WTC11 (cell line): ENCODE measurements at regions not wholly inside any gene's neighbourhood (a gene's known extent, or its start where the extent isn't known, plus 50 kb on each side); places are given as distances from the start of the nearest gene placed in this dataset.
"Not testable (repeated sequence)": the region's sequence is repeated elsewhere in the genome, so short reads cannot be mapped to it uniquely, and the experiment has no call there.

Source experiments
- ATAC-seq: fragments of 200-7000 bp; cut with Tn5 transposase; 2 replicates; pipeline ENCODE4 v1.10.0; 2021; ENCODE audit warnings: mild to moderate bottlenecking, moderate library complexity
- CTCF ChIA-PET: fragments of 300-600 bp; sonication (Branson Sonifier 250); formaldehyde crosslinking; loops from one replicate; lab custom pipeline; 2021; ENCODE audit warnings: antibody characterized with exemption; lab: Charles Lee
- POLR2A ChIA-PET: fragments of 350-600 bp; sonication (Branson Sonifier 250); formaldehyde crosslinking; loops from one replicate; lab custom pipeline; 2021; ENCODE audit warnings: antibody characterized with exemption; lab: Charles Lee
- DNase-seq: peaks from one replicate; pipeline ENCODE4 v3.0.0; 2021; ENCODE audit warnings: low spot score
- H3K27ac Mint-ChIP-seq: 2 replicates; pipeline ENCODE4 v1.8.0; 2021; ENCODE audit warnings: mixed read lengths
- H3K27me3 Mint-ChIP-seq: 2 replicates; pipeline ENCODE4 v1.8.0; 2021; ENCODE audit warnings: low read depth, mild to moderate bottlenecking, moderate library complexity, mixed read lengths
- H3K36me3 Mint-ChIP-seq: 2 replicates; pipeline ENCODE4 v1.8.0; 2021; ENCODE audit warnings: mixed read lengths
- H3K4me1 Mint-ChIP-seq: 2 replicates; pipeline ENCODE4 v1.8.0; 2022; ENCODE audit warnings: mixed read lengths
- H3K4me3 Mint-ChIP-seq: 2 replicates; pipeline ENCODE4 v1.8.0; 2021; ENCODE audit warnings: mild to moderate bottlenecking, moderate library complexity, mixed read lengths
- H3K9me3 Mint-ChIP-seq: 2 replicates; pipeline ENCODE4 v1.8.0; 2021; ENCODE audit warnings: mixed read lengths
- ATF3 ChIP-seq: sonication (generic); formaldehyde crosslinking; conservative IDR thresholded peaks from 2 replicates; pipeline ENCODE4 v1.8.1; 2022; ENCODE audit warnings: mild to moderate bottlenecking, missing genetic modification reagents
- E2F1 ChIP-seq: sonication (generic); formaldehyde crosslinking; IDR thresholded peaks from 2 replicates; pipeline ENCODE4 v1.8.0; 2022; ENCODE audit warnings: mild to moderate bottlenecking, missing genetic modification reagents
- GABPB1 ChIP-seq: sonication (generic); formaldehyde crosslinking; IDR thresholded peaks from 2 replicates; pipeline ENCODE4 v1.8.1; 2023; ENCODE audit warnings: mild to moderate bottlenecking, missing genetic modification reagents
- GRHL2 ChIP-seq: fragments of 250-450 bp; sonication (Bioruptor Pico); IDR thresholded peaks from 2 replicates; pipeline ENCODE4 v1.8.0; 2022; ENCODE audit warnings: mild to moderate bottlenecking, moderate library complexity; ENCODE audit not compliant: insufficient replicate concordance, severe bottlenecking
- IRF1 ChIP-seq: sonication (generic); formaldehyde crosslinking; IDR thresholded peaks from 2 replicates; pipeline ENCODE4 v1.8.0; 2023; ENCODE audit warnings: missing genetic modification reagents
- MLX ChIP-seq: sonication (generic); formaldehyde crosslinking; IDR thresholded peaks from 2 replicates; pipeline ENCODE4 v1.8.1; 2023; ENCODE audit warnings: mild to moderate bottlenecking, missing genetic modification reagents, moderate library complexity
- NR3C1 ChIP-seq: sonication (generic); formaldehyde crosslinking; conservative IDR thresholded peaks from 2 replicates; pipeline ENCODE4 v1.8.1; 2023; ENCODE audit warnings: low read depth, mild to moderate bottlenecking, missing genetic modification reagents
- PRDM15 ChIP-seq: sonication (generic); formaldehyde crosslinking; IDR thresholded peaks from 2 replicates; pipeline ENCODE4 v1.8.0; 2022; ENCODE audit warnings: missing genetic modification reagents

GRCh38 chr2:72078773-72079172, 68.9 kb downstream of the CYP26B1 start:
- ATAC-seq (no peak), DNase-seq (no peak)
- Mint-ChIP-seq H3K4me1 (peaks cover 4% of the 10 kb centered on the region), H3K9me3 (peaks cover 41% of the 10 kb centered on the region), H3K27me3 (no peaks in the 10 kb centered on the region; the same call in 1 of the 2 replicates), H3K36me3 (peaks cover 14% of the 10 kb centered on the region), H3K27ac (no peak overlapping the region), H3K4me3 (no peak overlapping the region)
- ChIA-PET POLR2A (no interaction called here), CTCF (interaction anchor here (0.6 kb wide), 1 partner anchor 155 kb away, joined by 3 read pairs; no protein-coding TSS in a partner anchor)
- TF ChIP-seq GABPB1 (CRISPR knock-in tag) (0 out of 2 replicates have a peak, but pooled peaks have one; percentile 29), E2F1 (CRISPR knock-in tag) (no peak)

- ChIA-PET POLR2A (no interaction called here), CTCF (no interaction called here)
- H3K27ac Mint-ChIP-seq = no peak overlapping the region
- H3K4me3 Mint-ChIP-seq = no peak overlapping the region
- TF ChIP-seq E2F1 (CRISPR knock-in tag) (no peak), GABPB1 (CRISPR knock-in tag) (peak; percentile 67)
- DNase-seq (no peak), ATAC-seq (no peak)
- peaks cover 4% of the 10 kb centered on the region for H3K4me1 Mint-ChIP-seq
- H3K36me3 Mint-ChIP-seq = peaks cover 23% of the 10 kb centered on the region
- no peaks in the 10 kb centered on the region; the same call in 1 of the 2 replicates for H3K27me3 Mint-ChIP-seq
- H3K9me3 Mint-ChIP-seq = peaks cover 51% of the 10 kb centered on the region
These were observed 69.9 kb downstream of the CYP26B1 start for GRCh38 chr2:72077702-72078169.

- CTCF ChIA-PET, H3K4me3 Mint-ChIP-seq, ATAC-seq, DNase-seq, H3K27me3 Mint-ChIP-seq, H3K27ac Mint-ChIP-seq, POLR2A ChIA-PET, H3K4me1 Mint-ChIP-seq: not testable (repeated sequence)
- peaks cover 20% of the 10 kb centered on the region for H3K36me3 Mint-ChIP-seq
- peaks cover 62% of the 10 kb centered on the region for H3K9me3 Mint-ChIP-seq
These were observed 74.3 kb downstream of the CYP26B1 start for GRCh38 chr2:72073373-72073772.

GRCh38 chr2:72064197-72064596, 83.5 kb downstream of the CYP26B1 start:
- Mint-ChIP-seq H3K9me3 (peaks cover 44% of the 10 kb centered on the region), H3K36me3 (peaks cover 20% of the 10 kb centered on the region)
- POLR2A ChIA-PET, ATAC-seq, H3K27me3 Mint-ChIP-seq, CTCF ChIA-PET, H3K27ac Mint-ChIP-seq, H3K4me1 Mint-ChIP-seq, DNase-seq, H3K4me3 Mint-ChIP-seq: not testable (repeated sequence)

GRCh38 chr2:72062336-72062735, 85.3 kb downstream of the CYP26B1 start:
- POLR2A ChIA-PET = no interaction called here
- peaks cover 63% of the 10 kb centered on the region for H3K9me3 Mint-ChIP-seq
- no peak overlapping the region for H3K27ac Mint-ChIP-seq
- no peak overlapping the region for H3K4me3 Mint-ChIP-seq
- ATAC-seq = no peak
- DNase-seq = no peak
- CTCF ChIA-PET = interaction anchor here (0.5 kb wide), 1 partner anchor 7 kb away, joined by 3 read pairs; no protein-coding TSS in a partner anchor
- no peak for TF ChIP-seq PRDM15 (CRISPR knock-in tag)
- no peak for TF ChIP-seq MLX (CRISPR knock-in tag)
- no peak for TF ChIP-seq GABPB1 (CRISPR knock-in tag)
- TF ChIP-seq GRHL2 (CRISPR knock-in tag) = no peak
- no peak for TF ChIP-seq NR3C1 (CRISPR knock-in tag)
- no peak for TF ChIP-seq ATF3 (CRISPR knock-in tag)
- no peak for TF ChIP-seq IRF1
- H3K4me1 Mint-ChIP-seq = no peaks in the 10 kb centered on the region
- peaks cover 20% of the 10 kb centered on the region for H3K36me3 Mint-ChIP-seq
- peaks cover 9% of the 10 kb centered on the region for H3K27me3 Mint-ChIP-seq
